DND-41 (cell line): ENCODE measurements at regions not wholly inside any gene's neighbourhood (a gene's known extent, or its start where the extent isn't known, plus 50 kb on each side); places are given as distances from the start of the nearest gene placed in this dataset.

Source experiments
- CTCF ChIP-seq: IDR thresholded peaks from 2 replicates; pipeline ENCODE4 v1.5.1; 2012; ENCODE audit warnings: borderline replicate concordance, low read length, moderate library complexity, mild to moderate bottlenecking; ENCODE audit not compliant: poor library complexity, severe bottlenecking; ENCODE audit errors: extremely low read depth
- EZH2 ChIP-seq: IDR thresholded peaks from 3 replicates; pipeline ENCODE4 v1.6.1; 2012; ENCODE audit warnings: borderline replicate concordance, low read depth, mild to moderate bottlenecking, moderate library complexity, low read length, inconsistent platforms; ENCODE audit not compliant: severe bottlenecking

- no peak for TF ChIP-seq CTCF
- TF ChIP-seq EZH2: no peak
These were observed 102.0 kb upstream of the FOXN3 start for GRCh38 chr14:89519040-89519439.
